22Rv1 (cell line): ENCODE measurements at regions not wholly inside any gene's neighbourhood (a gene's known extent, or its start where the extent isn't known, plus 50 kb on each side); places are given as distances from the start of the nearest gene placed in this dataset.

Experiments
- H3K27ac ChIP-seq: fragments of 450-650 bp; 2 replicates; pipeline ENCODE4 v1.5.1; 2017
- ZFX ChIP-seq: fragments of 450-650 bp; IDR thresholded peaks from 2 replicates; pipeline ENCODE4 v1.6.1; 2017; ENCODE audit warnings: antibody characterized with exemption, borderline replicate concordance
- TF ChIP-seq, protein P1 (sequence below): fragments of 450-650 bp; IDR thresholded peaks from 2 replicates; pipeline ENCODE4 v1.5.1; 2017; ENCODE audit warnings: mild to moderate bottlenecking

DNA sequence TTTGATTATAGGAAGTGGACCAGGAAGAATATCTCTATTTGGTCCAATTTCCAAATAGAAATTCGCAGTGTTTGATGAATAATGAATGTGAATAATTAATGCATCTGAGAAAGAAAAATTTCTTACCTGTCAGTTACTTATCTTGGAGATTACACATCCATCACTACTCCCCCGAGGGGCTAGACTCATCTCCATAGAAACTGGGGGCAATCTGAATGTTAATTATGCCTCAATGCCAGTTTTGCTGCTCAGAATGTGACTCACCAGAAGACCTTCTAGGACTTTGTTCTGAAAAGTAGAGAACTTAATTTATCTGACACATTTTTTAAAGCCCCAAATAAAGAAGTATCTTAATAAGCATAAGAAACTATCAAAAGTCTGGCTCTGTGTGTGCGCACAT is 233.4 kb upstream of the NR4A3 start:
- no peak overlapping the region for H3K27ac ChIP-seq
- no peak for TF ChIP-seq ZFX
- TF ChIP-seq, protein P1, sequence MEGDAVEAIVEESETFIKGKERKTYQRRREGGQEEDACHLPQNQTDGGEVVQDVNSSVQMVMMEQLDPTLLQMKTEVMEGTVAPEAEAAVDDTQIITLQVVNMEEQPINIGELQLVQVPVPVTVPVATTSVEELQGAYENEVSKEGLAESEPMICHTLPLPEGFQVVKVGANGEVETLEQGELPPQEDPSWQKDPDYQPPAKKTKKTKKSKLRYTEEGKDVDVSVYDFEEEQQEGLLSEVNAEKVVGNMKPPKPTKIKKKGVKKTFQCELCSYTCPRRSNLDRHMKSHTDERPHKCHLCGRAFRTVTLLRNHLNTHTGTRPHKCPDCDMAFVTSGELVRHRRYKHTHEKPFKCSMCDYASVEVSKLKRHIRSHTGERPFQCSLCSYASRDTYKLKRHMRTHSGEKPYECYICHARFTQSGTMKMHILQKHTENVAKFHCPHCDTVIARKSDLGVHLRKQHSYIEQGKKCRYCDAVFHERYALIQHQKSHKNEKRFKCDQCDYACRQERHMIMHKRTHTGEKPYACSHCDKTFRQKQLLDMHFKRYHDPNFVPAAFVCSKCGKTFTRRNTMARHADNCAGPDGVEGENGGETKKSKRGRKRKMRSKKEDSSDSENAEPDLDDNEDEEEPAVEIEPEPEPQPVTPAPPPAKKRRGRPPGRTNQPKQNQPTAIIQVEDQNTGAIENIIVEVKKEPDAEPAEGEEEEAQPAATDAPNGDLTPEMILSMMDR: no peak

DNA sequence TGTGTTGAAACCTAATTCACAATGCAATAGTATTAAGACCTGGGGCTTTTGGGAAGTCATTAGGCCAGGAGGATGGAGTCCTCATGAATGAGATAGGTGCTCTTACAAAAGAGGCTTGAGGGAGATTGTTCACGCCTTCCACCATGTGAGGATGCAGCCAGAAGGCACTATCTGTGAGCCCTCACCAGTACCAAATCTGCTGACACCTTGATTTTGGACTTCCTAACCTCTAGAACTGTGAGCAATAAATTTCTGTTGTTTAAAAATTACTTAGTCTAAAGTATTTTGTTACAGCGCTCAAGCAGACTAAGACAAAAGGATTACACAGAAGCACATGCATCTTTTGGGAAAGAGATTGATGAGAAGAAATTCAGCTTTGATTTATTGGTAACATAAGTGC is 232.9 kb upstream of the NR4A3 start:
- H3K27ac ChIP-seq: no peak overlapping the region
- TF ChIP-seq, protein P1: no peak
- no peak for TF ChIP-seq ZFX

DNA sequence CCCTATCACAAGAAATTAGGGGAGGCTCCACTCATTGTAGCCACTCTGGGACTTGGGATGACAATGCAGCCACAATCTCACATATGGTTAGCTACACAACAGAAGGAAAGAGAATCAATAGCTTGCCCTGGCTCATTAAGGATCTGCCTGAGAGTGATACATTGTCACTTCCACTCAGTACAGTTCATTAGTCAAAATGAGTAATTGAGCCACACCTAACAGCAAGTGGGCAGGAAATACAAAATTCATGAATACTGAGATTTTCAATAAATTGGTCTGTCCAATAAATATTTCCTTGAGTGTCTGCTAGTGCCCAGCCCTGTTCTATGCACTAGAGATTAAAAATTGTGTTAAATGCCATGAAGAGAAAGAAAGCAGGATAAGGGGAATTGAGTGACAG is 231.3 kb upstream of the NR4A3 start:
- TF ChIP-seq, protein P1: no peak
- TF ChIP-seq ZFX: no peak
- H3K27ac ChIP-seq: no peak overlapping the region

- H3K27ac ChIP-seq: no peak overlapping the region
- TF ChIP-seq, protein P1: no peak
- no peak for TF ChIP-seq ZFX
These were observed 230.8 kb upstream of the NR4A3 start for GRCh38 chr9:99590840-99591239.

DNA sequence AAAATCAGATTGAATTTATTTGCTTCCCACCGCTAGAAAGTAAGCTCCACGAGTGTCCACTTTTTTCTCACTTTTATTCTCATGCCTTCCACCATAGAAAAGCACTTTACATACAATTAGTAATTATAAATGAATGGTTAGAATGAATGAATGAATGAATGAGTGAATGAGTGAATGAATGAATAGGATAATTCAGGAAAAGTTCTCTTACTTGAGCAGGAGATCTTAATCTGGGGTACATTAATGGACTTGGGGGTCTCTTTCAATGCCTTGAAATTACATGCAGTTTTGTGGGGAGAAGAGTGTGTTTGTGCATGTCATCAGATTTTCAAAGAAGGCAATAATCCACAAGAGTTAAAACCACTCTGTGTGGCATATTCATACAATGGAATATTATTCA is 229.9 kb upstream of the NR4A3 start:
- H3K27ac ChIP-seq: no peak overlapping the region
- TF ChIP-seq, protein P1: no peak
- no peak for TF ChIP-seq ZFX

DNA sequence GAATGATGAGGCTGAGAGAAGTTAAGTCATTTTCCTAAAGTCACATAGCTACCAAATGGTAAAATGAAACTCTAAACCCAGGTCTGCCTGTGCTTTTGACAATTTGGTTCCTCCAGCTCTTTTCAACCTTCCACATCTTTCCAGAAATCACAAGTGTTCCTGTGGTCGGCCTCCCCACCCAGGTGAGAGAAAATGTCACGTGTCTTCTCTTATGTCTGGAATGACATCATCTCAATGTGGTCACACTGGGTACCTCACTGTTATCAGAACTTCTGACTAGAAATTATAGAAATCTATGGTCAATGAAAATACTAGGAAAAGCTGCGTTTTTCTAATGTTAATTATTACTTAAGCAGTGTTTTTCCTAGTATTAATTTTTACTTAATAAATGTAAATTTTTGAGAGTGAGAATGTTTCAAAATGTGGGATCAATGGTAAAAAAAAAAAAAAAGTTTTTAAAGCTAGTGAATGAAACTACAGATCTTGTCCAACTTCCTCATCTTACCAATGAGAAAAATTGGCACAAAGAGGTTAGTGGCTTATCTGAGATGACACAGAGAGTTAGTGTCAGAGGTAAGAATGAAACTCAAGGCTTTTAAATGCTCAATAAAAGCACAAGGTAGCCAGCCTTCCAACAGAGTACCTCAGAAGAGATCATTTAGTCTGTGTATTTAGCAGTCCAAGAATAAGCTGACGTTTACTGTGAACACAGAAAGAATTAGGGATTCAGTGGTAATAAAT is 228.7 kb upstream of the NR4A3 start:
- no peak overlapping the region for H3K27ac ChIP-seq

DNA sequence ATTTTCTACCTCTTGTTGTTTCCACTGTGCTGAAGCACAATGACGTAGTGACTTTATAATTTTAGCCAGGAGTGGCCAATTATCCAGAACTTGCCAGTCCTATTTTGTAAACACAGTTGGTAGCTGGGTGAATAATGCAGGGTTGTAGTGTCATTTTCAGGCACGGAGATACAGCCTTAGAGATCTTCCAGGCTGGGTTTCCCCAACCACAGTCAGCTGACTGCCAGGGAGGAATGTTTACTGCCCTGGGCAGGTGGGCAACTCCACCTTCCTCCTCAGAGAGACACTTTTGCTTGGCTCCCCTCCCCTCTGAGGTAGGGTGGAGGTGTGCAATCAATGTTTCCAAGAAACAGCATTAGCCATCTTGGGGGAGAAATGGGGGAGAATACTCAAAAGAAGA is 228.1 kb upstream of the NR4A3 start:
- TF ChIP-seq, protein P1: no peak
- TF ChIP-seq ZFX: no peak
- H3K27ac ChIP-seq: no peak overlapping the region

More for the DNA sequence above, 228.7 kb upstream of the NR4A3 start:
- TF ChIP-seq ZFX: no peak
- TF ChIP-seq, protein P1: no peak
